ENCODE measurements at regions not wholly inside any gene's neighbourhood (a gene's known extent, or its start where the extent isn't known, plus 50 kb on each side); places are given as distances from the start of the nearest gene placed in this dataset.

DNA sequence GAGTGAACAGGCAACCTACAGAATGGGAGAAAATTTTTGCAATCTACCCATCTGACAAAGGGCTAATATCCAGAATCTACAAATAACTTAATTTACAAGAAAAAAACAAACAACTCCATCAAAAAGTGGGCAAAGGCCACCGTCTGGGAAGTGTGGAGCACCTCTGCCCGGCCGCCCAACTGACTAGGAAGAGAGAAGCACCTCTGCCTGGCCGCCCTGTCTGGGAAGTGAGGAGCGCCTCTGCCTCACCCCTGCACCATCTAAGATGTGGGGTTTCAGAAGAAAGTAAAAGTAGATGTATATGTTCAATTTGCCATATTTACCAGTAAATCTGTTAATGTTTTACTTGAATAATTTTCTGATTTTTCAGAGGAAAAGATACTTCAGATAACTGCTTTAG is 108.1 kb upstream of the TMEM161B start:
- Mint-ChIP-seq H3K9me3 (no peaks in the 10 kb centered on the region), H3K4me1 (peaks cover 5% of the 10 kb centered on the region), H3K27ac (no peak overlapping the region), H3K36me3 (ENCODE audit: low read depth) (no peaks in the 10 kb centered on the region), H3K27me3 (no peaks in the 10 kb centered on the region), H3K4me3 (no peak overlapping the region)
- POLR2A ChIA-PET = no interaction called here
- CTCF ChIA-PET = no interaction called here
- no peak for DNase-seq

DNA sequence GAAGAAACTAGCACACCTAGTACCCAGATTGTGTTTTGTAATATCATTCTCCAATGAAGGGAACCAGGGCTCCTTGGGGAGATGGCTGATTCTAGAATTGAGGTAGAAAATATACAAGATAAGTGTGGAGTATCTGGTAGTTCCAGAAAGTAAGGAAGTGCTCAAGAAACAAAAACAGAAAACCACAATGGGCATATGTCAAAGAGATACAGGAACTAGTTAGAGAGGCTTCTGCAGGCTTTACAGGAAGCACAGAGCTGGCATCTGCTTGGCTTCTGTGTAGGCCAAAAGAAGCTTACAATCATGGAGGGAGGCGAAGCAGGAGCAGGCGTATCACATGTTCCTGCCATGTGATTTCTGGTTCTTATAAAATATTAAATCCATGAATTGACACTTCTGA is 105.7 kb upstream of the TMEM161B start:
- POLR2A ChIA-PET = no interaction called here
- Mint-ChIP-seq H3K4me3 (no peak overlapping the region), H3K27me3 (no peaks in the 10 kb centered on the region), H3K36me3 (ENCODE audit: low read depth) (no peaks in the 10 kb centered on the region), H3K9me3 (no peaks in the 10 kb centered on the region), H3K4me1 (peaks cover 5% of the 10 kb centered on the region), H3K27ac (no peak overlapping the region)
- DNase-seq = no peak
- CTCF ChIA-PET = no interaction called here

DNA sequence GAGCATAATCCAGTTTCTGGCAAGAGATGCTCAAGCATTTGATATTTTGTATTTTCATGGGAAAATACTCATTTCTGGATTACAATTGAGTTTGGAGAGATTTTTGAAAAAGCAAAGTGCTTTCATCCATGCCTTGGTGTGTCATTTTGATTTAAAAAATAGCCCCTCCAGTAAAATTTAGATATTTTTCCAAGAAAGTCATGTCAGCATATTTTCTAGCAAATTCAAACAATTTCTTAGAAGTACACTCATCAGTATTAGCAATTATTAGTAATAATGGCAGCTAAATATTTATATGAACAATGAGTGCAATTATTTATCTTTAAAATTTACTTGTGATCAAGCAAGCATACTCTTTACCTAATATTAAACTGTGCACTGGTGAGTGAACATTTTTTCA is 102.2 kb upstream of the TMEM161B start:
- H3K4me3 Mint-ChIP-seq = no peak overlapping the region
- no peak overlapping the region for H3K27ac Mint-ChIP-seq
- no peaks in the 10 kb centered on the region for H3K36me3 Mint-ChIP-seq (ENCODE audit: low read depth)
- ChIA-PET POLR2A (no interaction called here), CTCF (interaction anchor here (0.7 kb wide), 1 partner anchor 274 kb away, joined by 3 read pairs; no protein-coding TSS in a partner anchor)
- H3K4me1 Mint-ChIP-seq = peaks cover 5% of the 10 kb centered on the region
- no peak for DNase-seq
- no peaks in the 10 kb centered on the region for H3K9me3 Mint-ChIP-seq
- no peaks in the 10 kb centered on the region for H3K27me3 Mint-ChIP-seq

DNA sequence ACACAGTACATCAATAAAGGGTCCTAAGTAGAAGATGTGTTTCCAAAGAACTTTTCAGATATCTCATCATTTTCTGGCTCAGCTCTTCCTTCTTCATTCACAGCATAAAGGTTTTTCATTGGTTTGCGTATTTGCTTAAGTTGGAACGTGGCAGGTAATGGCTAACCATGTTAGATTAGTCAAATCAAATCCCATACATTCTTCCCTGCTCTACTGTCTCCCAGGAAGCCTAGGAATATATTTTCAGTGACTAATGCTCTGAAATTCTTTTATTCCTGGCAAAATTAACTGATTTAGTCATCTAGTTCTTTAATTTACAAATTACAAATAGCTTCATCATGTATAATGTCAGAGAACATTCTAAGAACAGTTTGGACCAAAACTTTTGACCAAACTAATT is 99.6 kb upstream of the TMEM161B start:
- DNase-seq = no peak
- Mint-ChIP-seq H3K27me3 (no peaks in the 10 kb centered on the region), H3K4me3 (no peak overlapping the region), H3K9me3 (no peaks in the 10 kb centered on the region), H3K36me3 (ENCODE audit: low read depth) (no peaks in the 10 kb centered on the region), H3K4me1 (no peaks in the 10 kb centered on the region), H3K27ac (no peak overlapping the region)
- CTCF ChIA-PET = no interaction called here
- POLR2A ChIA-PET = no interaction called here

DNA sequence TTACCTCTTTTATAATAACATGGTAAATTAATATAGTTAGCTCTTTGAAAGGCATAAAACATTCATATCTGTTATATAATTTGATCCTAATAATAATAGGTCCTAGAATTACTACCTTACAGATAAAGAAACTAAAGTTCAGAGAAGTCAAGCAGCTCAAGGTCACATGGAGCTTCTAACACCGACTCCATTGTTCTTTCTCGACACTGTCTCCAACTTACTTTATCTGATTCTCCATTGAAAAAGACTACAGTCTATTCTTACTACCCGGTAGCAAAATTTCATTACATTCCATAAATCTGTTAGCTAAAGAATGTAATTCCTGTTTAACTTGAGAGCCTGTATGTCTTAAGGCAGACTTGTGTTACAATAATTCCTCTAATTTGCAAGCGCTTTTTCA is 96.3 kb upstream of the TMEM161B start:
- no peak for DNase-seq
- POLR2A ChIA-PET = no interaction called here
- Mint-ChIP-seq H3K27me3 (no peaks in the 10 kb centered on the region), H3K4me1 (no peaks in the 10 kb centered on the region), H3K9me3 (no peaks in the 10 kb centered on the region), H3K36me3 (ENCODE audit: low read depth) (no peaks in the 10 kb centered on the region), H3K4me3 (no peak overlapping the region), H3K27ac (no peak overlapping the region)
- CTCF ChIA-PET = interaction anchor here (0.5 to 0.6 kb wide), 2 partner anchors 189 to 818 kb away, joined by 4 to 5 read pairs; no protein-coding TSS in a partner anchor

DNA sequence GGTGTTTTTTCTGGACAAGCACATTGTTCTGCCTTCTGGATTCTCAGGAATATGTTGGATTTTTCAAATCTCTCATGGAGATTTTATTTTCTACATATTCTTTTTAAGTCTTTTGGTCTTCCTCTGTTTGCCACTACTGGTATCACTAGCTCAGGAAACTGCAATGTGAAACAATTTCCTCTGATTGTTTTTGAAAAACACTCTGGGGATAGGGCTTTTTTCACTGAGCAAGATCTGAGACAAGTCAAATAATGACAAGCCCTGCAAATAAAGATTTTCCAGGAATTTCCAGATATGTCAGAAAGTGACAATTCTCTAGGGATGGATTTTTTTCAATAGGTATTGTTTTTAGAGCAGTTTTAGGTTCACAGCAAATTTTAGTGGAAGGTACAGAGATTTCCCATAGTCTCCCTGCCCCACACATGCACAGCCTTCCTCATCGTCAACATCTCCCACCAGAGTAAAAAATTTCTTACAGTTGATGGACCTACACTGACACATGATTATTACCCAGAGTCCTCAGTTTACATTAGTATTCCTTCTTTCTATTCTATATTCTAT is 86.9 kb upstream of the TMEM161B start:
- no peaks in the 10 kb centered on the region for H3K27me3 Mint-ChIP-seq
- no peaks in the 10 kb centered on the region for H3K36me3 Mint-ChIP-seq (ENCODE audit: low read depth)
- DNase-seq = no peak
- POLR2A ChIA-PET = no interaction called here
- H3K27ac Mint-ChIP-seq = no peak overlapping the region
- CTCF ChIA-PET = no interaction called here
- H3K4me1 Mint-ChIP-seq = no peaks in the 10 kb centered on the region
- no peaks in the 10 kb centered on the region for H3K9me3 Mint-ChIP-seq
- no peak overlapping the region for H3K4me3 Mint-ChIP-seq

DNA sequence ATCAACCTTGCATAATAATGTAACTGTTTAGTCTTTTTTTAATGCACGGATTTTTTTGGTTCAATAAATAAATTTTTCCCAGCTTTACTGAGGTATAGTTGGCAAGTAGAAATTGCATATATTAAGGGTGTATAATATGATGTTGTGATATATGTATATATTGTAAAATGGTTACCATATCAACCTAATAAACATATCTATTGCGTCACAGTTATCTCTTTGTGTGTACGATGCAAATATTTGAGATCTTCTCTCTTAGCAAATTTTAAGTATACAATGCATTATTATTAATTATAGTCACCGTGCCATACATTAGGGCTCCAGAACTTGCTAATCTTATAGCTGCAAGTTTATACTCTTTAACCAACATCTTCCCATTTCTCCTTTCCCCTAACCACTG is 57.2 kb upstream of the TMEM161B start:
- no peaks in the 10 kb centered on the region for H3K9me3 Mint-ChIP-seq
- no peaks in the 10 kb centered on the region for H3K36me3 Mint-ChIP-seq (ENCODE audit: low read depth)
- no peaks in the 10 kb centered on the region for H3K4me1 Mint-ChIP-seq
- no peaks in the 10 kb centered on the region for H3K27me3 Mint-ChIP-seq
- no peak overlapping the region for H3K4me3 Mint-ChIP-seq
- H3K27ac Mint-ChIP-seq = no peak overlapping the region
- POLR2A ChIA-PET = no interaction called here
- no peak for DNase-seq
- CTCF ChIA-PET = no interaction called here

DNA sequence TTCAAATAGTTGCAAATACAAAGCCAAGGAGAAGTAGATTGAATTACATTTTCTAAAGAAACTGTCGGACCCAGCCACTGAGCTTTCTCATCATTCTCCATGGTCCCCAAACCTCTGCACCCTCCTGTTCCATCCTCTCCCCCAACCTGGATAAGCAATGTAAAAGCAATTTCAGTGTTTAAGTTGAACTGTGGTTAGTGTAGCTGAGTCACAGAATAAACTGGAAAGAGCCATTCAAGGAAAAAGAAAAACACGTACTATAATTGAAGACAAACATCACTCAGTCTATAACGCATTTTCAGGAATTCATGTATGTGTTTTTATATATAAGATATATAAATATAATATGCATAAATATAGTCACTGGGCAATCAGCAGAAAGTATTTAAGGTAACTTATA is 54.1 kb upstream of the TMEM161B start:
- ChIA-PET POLR2A (no interaction called here), CTCF (no interaction called here)
- Mint-ChIP-seq H3K27ac (no peak overlapping the region), H3K36me3 (ENCODE audit: low read depth) (no peaks in the 10 kb centered on the region), H3K4me3 (no peak overlapping the region), H3K27me3 (no peaks in the 10 kb centered on the region), H3K4me1 (no peaks in the 10 kb centered on the region), H3K9me3 (peaks cover 3% of the 10 kb centered on the region)
- no peak for DNase-seq
